ENCODE measurements at regions not wholly inside any gene's neighbourhood (a gene's known extent, or its start where the extent isn't known, plus 50 kb on each side); places are given as distances from the start of the nearest gene placed in this dataset.
"Not testable (repeated sequence)": the region's sequence is repeated elsewhere in the genome, so short reads cannot be mapped to it uniquely, and the experiment has no call there.

DNA sequence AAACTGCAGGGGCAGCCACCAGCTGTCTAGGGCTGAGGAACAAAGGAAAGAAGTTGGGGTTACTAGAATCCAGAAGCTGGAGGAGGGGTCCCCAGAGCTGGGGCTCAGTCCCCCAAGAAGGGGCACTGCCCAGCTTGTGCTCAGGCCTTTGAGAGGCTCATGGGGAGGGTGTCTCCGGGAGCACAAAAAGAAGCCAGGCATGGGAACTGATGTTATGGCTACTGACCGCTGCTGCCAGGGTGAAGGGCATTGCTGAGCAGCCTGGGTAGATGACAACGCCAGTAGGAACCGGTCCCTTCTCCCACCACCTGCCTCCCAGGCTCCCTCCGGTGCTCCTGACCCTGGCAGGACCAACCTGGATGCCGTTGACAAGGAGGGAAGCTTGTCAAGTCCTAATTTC lies 762.5 kb upstream of the TPTE start:
- Histone ChIP-seq H3K9me3 (ENCODE audit: control insufficient read depth, insufficient read depth, low read length) (peaks cover 55% of the 10 kb centered on the region), H3K4me3 (ENCODE audit: low read depth, low read length) (no peak overlapping the region), H3K27me3 (ENCODE audit: control insufficient read depth, insufficient read depth, low read length) (no peaks in the 10 kb centered on the region), H3K27ac (ENCODE audit: low read depth, low read length) (no peak overlapping the region)
- TF ChIP-seq, protein P1, sequence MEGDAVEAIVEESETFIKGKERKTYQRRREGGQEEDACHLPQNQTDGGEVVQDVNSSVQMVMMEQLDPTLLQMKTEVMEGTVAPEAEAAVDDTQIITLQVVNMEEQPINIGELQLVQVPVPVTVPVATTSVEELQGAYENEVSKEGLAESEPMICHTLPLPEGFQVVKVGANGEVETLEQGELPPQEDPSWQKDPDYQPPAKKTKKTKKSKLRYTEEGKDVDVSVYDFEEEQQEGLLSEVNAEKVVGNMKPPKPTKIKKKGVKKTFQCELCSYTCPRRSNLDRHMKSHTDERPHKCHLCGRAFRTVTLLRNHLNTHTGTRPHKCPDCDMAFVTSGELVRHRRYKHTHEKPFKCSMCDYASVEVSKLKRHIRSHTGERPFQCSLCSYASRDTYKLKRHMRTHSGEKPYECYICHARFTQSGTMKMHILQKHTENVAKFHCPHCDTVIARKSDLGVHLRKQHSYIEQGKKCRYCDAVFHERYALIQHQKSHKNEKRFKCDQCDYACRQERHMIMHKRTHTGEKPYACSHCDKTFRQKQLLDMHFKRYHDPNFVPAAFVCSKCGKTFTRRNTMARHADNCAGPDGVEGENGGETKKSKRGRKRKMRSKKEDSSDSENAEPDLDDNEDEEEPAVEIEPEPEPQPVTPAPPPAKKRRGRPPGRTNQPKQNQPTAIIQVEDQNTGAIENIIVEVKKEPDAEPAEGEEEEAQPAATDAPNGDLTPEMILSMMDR (IDR thresholded peaks at IDR 0.05; ENCODE audit: low read depth, low read length): no peak
- DNase-seq (ENCODE audit: low read depth, low spot score): no peak
- ChIA-PET CTCF (no interaction called here), POLR2A (no interaction called here)

- Histone ChIP-seq H3K4me3 (ENCODE audit: low read depth, low read length) (no peak overlapping the region), H3K27me3 (ENCODE audit: control insufficient read depth, insufficient read depth, low read length) (no peaks in the 10 kb centered on the region), H3K27ac (ENCODE audit: low read depth, low read length) (no peak overlapping the region), H3K9me3 (ENCODE audit: control insufficient read depth, insufficient read depth, low read length) (peaks cover 56% of the 10 kb centered on the region)
- CTCF ChIA-PET: no interaction called here
- no peak for DNase-seq (ENCODE audit: low read depth, low spot score)
- TF ChIP-seq, protein P1 (IDR thresholded peaks at IDR 0.05; ENCODE audit: low read depth, low read length): no peak
- POLR2A ChIA-PET: no interaction called here
Measured at GRCh38 chr21:9759972-9760371, 761.4 kb upstream of the TPTE start.

- Histone ChIP-seq H3K4me3 (ENCODE audit: low read depth, low read length) (no peak overlapping the region), H3K27ac (ENCODE audit: low read depth, low read length) (no peak overlapping the region), H3K27me3 (ENCODE audit: control insufficient read depth, insufficient read depth, low read length) (no peaks in the 10 kb centered on the region), H3K9me3 (ENCODE audit: control insufficient read depth, insufficient read depth, low read length) (peaks cover 51% of the 10 kb centered on the region)
- DNase-seq (ENCODE audit: low read depth, low spot score): no peak
- TF ChIP-seq, protein P1 (IDR thresholded peaks at IDR 0.05; ENCODE audit: low read depth, low read length): no peak
- POLR2A ChIA-PET: no interaction called here
- CTCF ChIA-PET: no interaction called here
Measured at GRCh38 chr21:9760398-9761074, 760.8 kb upstream of the TPTE start.

- DNase-seq (ENCODE audit: low read depth, low spot score): no peak
- no peaks in the 10 kb centered on the region for H3K27me3 ChIP-seq (ENCODE audit: control insufficient read depth, insufficient read depth, low read length)
- H3K27ac ChIP-seq (ENCODE audit: low read depth, low read length): no peak overlapping the region
- TF ChIP-seq, protein P1 (IDR thresholded peaks at IDR 0.05; ENCODE audit: low read depth, low read length): no peak
- H3K4me3 ChIP-seq (ENCODE audit: low read depth, low read length): no peak overlapping the region
- CTCF ChIA-PET: no interaction called here
- POLR2A ChIA-PET: no interaction called here
- H3K9me3 ChIP-seq (ENCODE audit: control insufficient read depth, insufficient read depth, low read length): peaks cover 48% of the 10 kb centered on the region
Measured at GRCh38 chr21:9763306-9763705, 758.1 kb upstream of the TPTE start.

DNA sequence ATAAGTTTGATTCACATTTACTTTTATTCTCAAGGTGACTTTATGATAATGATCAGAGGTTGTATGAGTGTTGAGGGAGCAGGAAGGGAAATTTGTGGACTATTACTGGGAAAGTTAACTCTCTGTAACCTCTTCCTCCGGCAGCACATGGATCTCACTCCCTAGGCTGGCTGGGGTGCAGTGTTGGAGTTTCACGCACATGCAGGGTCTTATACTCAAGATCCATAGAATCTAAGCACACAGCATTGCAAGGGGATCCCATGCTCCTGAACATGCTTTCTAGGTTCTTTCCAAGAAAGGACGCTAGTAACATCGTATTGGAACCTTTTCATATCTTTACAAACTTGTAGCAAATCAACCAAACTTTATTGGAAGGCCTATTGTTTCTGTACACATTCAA lies 757.6 kb upstream of the TPTE start:
- ChIA-PET CTCF (no interaction called here), POLR2A (no interaction called here)

DNA sequence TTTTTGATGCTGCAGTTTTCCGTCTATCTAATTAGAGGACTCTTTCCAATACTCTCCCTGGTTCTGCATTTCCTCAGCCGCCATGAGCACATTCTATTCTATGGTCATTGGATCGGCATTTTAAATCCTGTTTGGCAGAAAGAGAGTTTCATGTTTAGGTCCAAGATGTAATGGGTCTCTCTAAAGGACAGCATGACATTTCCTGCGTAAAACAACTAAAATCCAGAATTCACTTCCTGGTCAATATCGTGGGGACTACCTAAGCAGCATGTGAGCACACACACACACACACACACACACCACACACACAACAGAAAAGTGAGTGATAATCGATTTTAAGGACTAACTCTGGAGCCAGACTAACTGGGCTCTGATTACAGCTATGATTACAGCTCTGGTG lies 757.1 kb upstream of the TPTE start:
- H3K27me3 ChIP-seq (ENCODE audit: control insufficient read depth, insufficient read depth, low read length); DNase-seq (ENCODE audit: low read depth, low spot score); H3K27ac ChIP-seq (ENCODE audit: low read depth, low read length); CTCF ChIA-PET; POLR2A ChIA-PET; H3K4me3 ChIP-seq (ENCODE audit: low read depth, low read length): not testable (repeated sequence)
- H3K9me3 ChIP-seq (ENCODE audit: control insufficient read depth, insufficient read depth, low read length): peaks cover 50% of the 10 kb centered on the region

More for the DNA sequence above, 757.6 kb upstream of the TPTE start:
- no peak overlapping the region for H3K4me3 ChIP-seq (ENCODE audit: low read depth, low read length)
- no peak overlapping the region for H3K27ac ChIP-seq (ENCODE audit: low read depth, low read length)
- H3K27me3 ChIP-seq (ENCODE audit: control insufficient read depth, insufficient read depth, low read length): no peaks in the 10 kb centered on the region
- no peak for DNase-seq (ENCODE audit: low read depth, low spot score)
- TF ChIP-seq, protein P1 (IDR thresholded peaks at IDR 0.05; ENCODE audit: low read depth, low read length): no peak
- peaks cover 49% of the 10 kb centered on the region for H3K9me3 ChIP-seq (ENCODE audit: control insufficient read depth, insufficient read depth, low read length)

GRCh38 chr21:9765538-9765937 lies 755.8 kb upstream of the TPTE start:
- peaks cover 53% of the 10 kb centered on the region for H3K9me3 ChIP-seq (ENCODE audit: control insufficient read depth, insufficient read depth, low read length)
- POLR2A ChIA-PET; H3K27ac ChIP-seq (ENCODE audit: low read depth, low read length); CTCF ChIA-PET; DNase-seq (ENCODE audit: low read depth, low spot score); H3K27me3 ChIP-seq (ENCODE audit: control insufficient read depth, insufficient read depth, low read length); H3K4me3 ChIP-seq (ENCODE audit: low read depth, low read length): not testable (repeated sequence)

Measured in AG04450 (cell line).